T-cell (primary cell): ENCODE measurements at regions not wholly inside any gene's neighbourhood (a gene's known extent, or its start where the extent isn't known, plus 50 kb on each side); places are given as distances from the start of the nearest gene placed in this dataset.

Experiments
- ATAC-seq, 4 experiments: fragments of 200-7000 bp in 3 of 4; fragments of 150-1000 bp in 1 of 4; cut with Tn5 transposase; replicated peaks in 1 of 4; 1 replicate in 3 of 4; 2 replicates in 1 of 4; pipeline ENCODE4 v1.10.0; 2021; ENCODE audit warnings: moderate library complexity in 3 of 4, mild to moderate bottlenecking in 2 of 4, moderate number of reproducible peaks in 1 of 4
- CTCF ChIA-PET, 2 donors: fragments of 300-600 bp; sonication (Branson Sonifier 250); formaldehyde crosslinking; loops; one replicate each; lab custom pipeline; 2022; ENCODE audit warnings: antibody characterized with exemption in 2 of 2; lab: Charles Lee
- POLR2A ChIA-PET, 2 donors: fragments of 300-600 bp; sonication (Branson Sonifier 250); formaldehyde crosslinking; loops; one replicate each; lab custom pipeline; 2022; ENCODE audit warnings: antibody characterized with exemption in 2 of 2; lab: Charles Lee
- DNase-seq, 35 experiments: peaks; one replicate each; pipeline versions ENCODE4 v3.0.0 to v3.0.0-alpha.2; 2013 to 2023
- H3K27ac ChIP-seq: one replicate; pipeline ENCODE4 v1.5.1; 2013; ENCODE audit warnings: low read length
- H3K27me3 ChIP-seq, 2 experiments: replicated peaks in 1 of 2; 1 replicate in 1 of 2; 2 replicates in 1 of 2; pipeline versions ENCODE4 v1.6.1 to v1.7.0; 2013; ENCODE audit warnings: low read length in 1 of 2, mixed read lengths in 1 of 2; ENCODE audit not compliant: control insufficient read depth in 2 of 2, insufficient read depth in 2 of 2; ENCODE audit errors: extremely low read depth in 1 of 2
- H3K36me3 ChIP-seq, 2 donors: 1 replicate in 1 of 2; 2 replicates in 1 of 2; pipeline versions ENCODE4 v1.6.1 to v1.7.0; 2013; ENCODE audit warnings: low read length in 1 of 2; ENCODE audit not compliant: control insufficient read depth in 2 of 2, insufficient read depth in 1 of 2; ENCODE audit errors: extremely low read depth in 1 of 2
- H3K4me1 ChIP-seq, 2 experiments: 1 replicate in 1 of 2; 2 replicates in 1 of 2; pipeline versions ENCODE4 v1.6.1 to v1.7.0; 2013; ENCODE audit warnings: low read length in 2 of 2, mixed read lengths in 1 of 2; ENCODE audit not compliant: insufficient read depth in 2 of 2, control insufficient read depth in 1 of 2; ENCODE audit errors: extremely low read depth in 1 of 2
- H3K4me3 ChIP-seq, 2 donors: 1 replicate in 1 of 2; 2 replicates in 1 of 2; pipeline versions ENCODE4 v1.5.1 to v1.7.0; 2013; ENCODE audit warnings: mild to moderate bottlenecking in 2 of 2, low read length in 1 of 2, moderate library complexity in 1 of 2; ENCODE audit not compliant: control insufficient read depth in 1 of 2; ENCODE audit errors: extremely low read depth in 1 of 2
- H3K9me3 ChIP-seq: 2 replicates; pipeline ENCODE4 v1.7.0; 2013
- H3K27ac Mint-ChIP-seq, 2 donors: one replicate each; pipeline ENCODE4 v1.8.0; 2020 to 2021; ENCODE audit warnings: mild to moderate bottlenecking in 2 of 2, mixed read lengths in 2 of 2
- H3K27me3 Mint-ChIP-seq, 2 donors: one replicate each; pipeline ENCODE4 v1.8.0; 2021 to 2022; ENCODE audit warnings: mixed read lengths in 2 of 2
- H3K36me3 Mint-ChIP-seq: one replicate; pipeline ENCODE4 v1.8.0; 2021; ENCODE audit warnings: mixed read lengths
- H3K4me1 Mint-ChIP-seq, 3 donors: one replicate each; pipeline ENCODE4 v1.8.0; 2020 to 2022; ENCODE audit warnings: mixed read lengths in 3 of 3, mild to moderate bottlenecking in 1 of 3
- H3K4me3 Mint-ChIP-seq, 3 donors: one replicate each; pipeline ENCODE4 v1.8.0; 2020 to 2022; ENCODE audit warnings: mild to moderate bottlenecking in 3 of 3, mixed read lengths in 3 of 3, moderate library complexity in 3 of 3
- H3K9me3 Mint-ChIP-seq, 3 donors: one replicate each; pipeline ENCODE4 v1.8.0; 2020 to 2022; ENCODE audit warnings: mixed read lengths in 3 of 3
- WGBS: methylation state at CpG from one replicate; pipeline ENCODE4 v1.1.5; 2013; ENCODE audit warnings: missing lambda C conversion rate; ENCODE audit not compliant: insufficient coverage; 5-methylcytosine and 5-hydroxymethylcytosine counted together

DNA sequence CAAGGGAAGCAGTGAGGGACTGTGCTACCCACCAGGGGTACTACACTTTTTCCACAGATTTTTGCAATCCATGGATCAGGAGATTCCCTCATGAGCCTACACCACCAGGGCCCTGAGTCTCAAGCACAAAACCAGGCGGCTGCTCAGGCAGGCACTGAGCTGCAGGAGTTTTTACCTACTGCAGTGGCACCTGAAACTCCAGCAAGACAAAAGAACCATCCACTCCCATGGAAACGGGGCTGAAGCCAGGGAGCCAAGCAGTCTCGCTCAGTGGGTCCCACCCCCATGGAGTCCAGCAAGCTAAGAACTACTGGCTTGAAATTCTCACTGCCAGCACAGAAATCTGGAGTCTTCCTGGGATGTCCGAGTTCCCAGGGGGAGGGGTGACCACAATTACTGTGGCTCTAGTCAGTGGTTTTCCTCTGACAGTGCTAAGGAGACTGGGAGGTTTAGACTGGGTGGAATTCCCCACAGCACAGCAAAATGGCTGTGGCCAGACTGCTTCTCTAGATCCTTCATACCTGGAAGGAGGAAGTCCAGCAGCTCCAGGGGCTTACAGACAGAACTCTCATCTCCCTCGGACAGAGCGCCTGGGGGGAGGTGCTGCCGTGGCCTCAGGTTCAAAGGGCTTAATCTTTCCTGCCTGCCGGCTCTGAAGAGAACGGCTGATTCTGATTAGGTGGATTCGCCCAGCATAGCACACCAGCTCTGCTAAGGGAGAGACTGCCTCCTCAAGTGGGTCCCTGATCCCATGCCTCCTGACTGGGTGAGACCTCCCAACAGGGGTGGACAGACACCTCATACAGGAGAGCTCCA is 437.8 kb downstream of the LTN1 start:
- Histone ChIP-seq H3K4me1 (no peaks in the 10 kb centered on the region), H3K9me3 (no peaks in the 10 kb centered on the region), H3K36me3 (no peaks in the 10 kb centered on the region), H3K4me3 (no peak overlapping the region), H3K27ac (no peak overlapping the region), H3K27me3 (no peaks in the 10 kb centered on the region)
- Mint-ChIP-seq H3K4me1 (peaks cover 0 to under 1% (median 0%) of the 10 kb centered on the region in 3 donors), H3K4me3 (no peak overlapping the region), H3K9me3 (peaks cover 0 to 4% (median 0%) of the 10 kb centered on the region in 3 donors), H3K27ac (no peak overlapping the region), H3K27me3 (no peaks in the 10 kb centered on the region), H3K36me3 (peaks cover 14% of the 10 kb centered on the region)
- DNase-seq (no peak), ATAC-seq (peak in 1 of 4 experiments; percentile 13)
- POLR2A ChIA-PET = interaction anchor here in 1 of 2 donors (0.6 kb wide), 1 partner anchor 77 kb away, joined by 6 read pairs; no protein-coding TSS in a partner anchor
- 100% methylated on average over 6 of the region's 10 CpGs for WGBS
- CTCF ChIA-PET = no interaction called here

DNA sequence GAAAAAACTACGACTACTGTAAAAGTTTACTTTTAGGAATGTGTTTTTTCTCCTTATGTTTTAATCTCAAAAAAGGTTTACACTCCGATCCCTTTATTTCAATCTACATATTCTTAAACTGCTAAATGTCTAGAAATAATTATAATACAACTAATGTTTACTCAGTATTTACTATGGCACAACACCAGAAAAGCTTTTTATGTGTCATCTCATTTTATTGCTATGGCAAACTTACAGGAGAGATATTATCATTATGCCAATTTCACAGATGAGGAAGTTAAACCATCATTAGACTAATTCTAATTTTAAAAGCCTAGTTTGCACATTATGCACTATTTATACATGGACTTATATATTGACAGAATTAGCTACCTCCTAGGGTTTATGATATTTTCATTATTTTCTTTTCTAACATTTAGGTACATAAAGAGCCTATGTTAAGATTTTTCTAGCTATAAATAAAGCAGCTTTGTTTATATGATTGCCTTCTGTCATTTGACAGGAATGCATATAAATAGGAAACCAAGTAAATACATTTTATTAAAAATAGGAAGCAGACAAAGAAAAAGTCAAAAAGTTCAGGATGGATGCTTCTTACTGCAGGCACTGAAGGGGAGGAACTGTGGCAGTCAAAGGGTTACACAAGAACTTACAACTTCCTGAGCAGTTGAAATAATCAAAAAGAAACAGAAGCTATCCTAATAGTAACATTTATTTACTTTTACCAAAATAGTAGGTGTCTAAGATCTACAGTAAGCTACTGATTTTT is 442.4 kb downstream of the LTN1 start:
- Mint-ChIP-seq H3K27me3 (no peaks in the 10 kb centered on the region), H3K9me3 (peaks cover 0 to 4% (median 0%) of the 10 kb centered on the region in 3 donors), H3K36me3 (peaks cover 26% of the 10 kb centered on the region), H3K4me1 (no peaks in the 10 kb centered on the region), H3K27ac (no peak overlapping the region), H3K4me3 (no peak overlapping the region)
- ATAC-seq (no peak), DNase-seq (no peak)
- H3K36me3 ChIP-seq = no peaks in the 10 kb centered on the region
- H3K9me3 ChIP-seq = no peaks in the 10 kb centered on the region
- H3K27ac ChIP-seq = no peak overlapping the region
- no peaks in the 10 kb centered on the region for H3K4me1 ChIP-seq
- POLR2A ChIA-PET = interaction anchor here (0.6 kb wide), 3 partner anchors 10 to 333 kb away, joined by 3 to 5 read pairs (median 3); no protein-coding TSS in a partner anchor
- H3K4me3 ChIP-seq = no peak overlapping the region
- CTCF ChIA-PET = no interaction called here
- no CpG with 5 or more reads among the region's 2 CpGs for WGBS
- no peaks in the 10 kb centered on the region for H3K27me3 ChIP-seq

- H3K27me3 Mint-ChIP-seq = no peaks in the 10 kb centered on the region
- peaks cover 20% of the 10 kb centered on the region for H3K36me3 Mint-ChIP-seq
- H3K4me3 ChIP-seq = no peak overlapping the region
- ChIA-PET POLR2A (no interaction called here), CTCF (no interaction called here)
- no peaks in the 10 kb centered on the region for H3K9me3 ChIP-seq
- H3K4me1 Mint-ChIP-seq = no peaks in the 10 kb centered on the region
- H3K27ac Mint-ChIP-seq = no peak overlapping the region
- no peaks in the 10 kb centered on the region for H3K27me3 ChIP-seq
- no peaks in the 10 kb centered on the region for H3K4me1 ChIP-seq
- ATAC-seq (no peak), DNase-seq (no peak)
- H3K36me3 ChIP-seq = no peaks in the 10 kb centered on the region
- H3K27ac ChIP-seq = no peak overlapping the region
- H3K9me3 Mint-ChIP-seq = no peaks in the 10 kb centered on the region
- 17% methylated on average over 1 of the region's 2 CpGs for WGBS
- no peak overlapping the region for H3K4me3 Mint-ChIP-seq
Observed at GRCh38 chr21:28548291-28548690, 444.4 kb downstream of the LTN1 start.

DNA sequence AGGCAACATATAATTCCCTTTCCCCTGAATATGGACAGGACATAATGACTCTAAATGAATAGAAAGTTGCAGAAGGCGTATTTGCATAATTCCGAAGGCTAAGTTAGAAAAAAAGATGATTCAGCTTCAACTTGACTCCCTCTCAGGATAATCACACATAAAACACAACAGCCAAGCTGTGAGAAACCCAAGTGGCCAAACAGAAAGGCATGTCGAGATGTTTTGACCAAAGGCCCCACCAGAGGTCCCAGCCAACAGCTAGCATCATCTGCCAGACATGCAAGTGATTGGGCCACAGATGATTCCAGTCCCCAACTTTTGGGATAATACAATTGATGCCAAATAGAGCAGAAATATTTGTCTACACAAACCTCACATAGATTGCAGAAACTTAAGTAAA is 444.9 kb downstream of the LTN1 start:
- H3K27me3 ChIP-seq = no peaks in the 10 kb centered on the region
- H3K27me3 Mint-ChIP-seq = no peaks in the 10 kb centered on the region
- H3K4me1 Mint-ChIP-seq = no peaks in the 10 kb centered on the region
- peaks cover 20% of the 10 kb centered on the region for H3K36me3 Mint-ChIP-seq
- H3K27ac Mint-ChIP-seq = no peak overlapping the region
- ChIA-PET CTCF (no interaction called here), POLR2A (no interaction called here)
- no peaks in the 10 kb centered on the region for H3K9me3 ChIP-seq
- no CpG with 5 or more reads among the region's 3 CpGs for WGBS
- H3K36me3 ChIP-seq = no peaks in the 10 kb centered on the region
- no peak for DNase-seq
- no peak overlapping the region for H3K4me3 Mint-ChIP-seq
- no peak overlapping the region for H3K4me3 ChIP-seq
- ATAC-seq = no peak
- H3K27ac ChIP-seq = no peak overlapping the region
- no peaks in the 10 kb centered on the region for H3K4me1 ChIP-seq
- peaks cover 0 to 2% (median 0%) of the 10 kb centered on the region in 3 donors for H3K9me3 Mint-ChIP-seq

DNA sequence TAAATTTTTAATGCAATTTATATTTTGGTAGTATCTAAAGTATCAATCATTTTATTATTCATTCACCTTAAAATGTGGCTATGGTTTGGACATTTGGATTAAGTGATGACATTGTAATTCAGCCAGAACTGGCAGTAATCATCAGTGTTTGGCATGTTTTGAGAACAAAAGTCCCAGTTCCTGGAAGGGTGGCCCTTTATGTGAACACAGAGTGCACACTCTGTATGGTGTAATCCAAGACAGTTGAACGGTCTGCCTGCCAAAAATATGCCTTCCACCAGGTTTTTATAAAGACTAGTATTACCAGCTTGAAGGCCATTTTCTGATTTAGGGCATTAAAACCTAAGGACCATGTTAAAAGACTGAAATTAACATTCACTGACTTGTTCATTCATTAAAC is 448.7 kb downstream of the LTN1 start:
- Mint-ChIP-seq H3K4me3 (no peak overlapping the region), H3K27me3 (no peaks in the 10 kb centered on the region), H3K27ac (no peak overlapping the region), H3K36me3 (peaks cover 15% of the 10 kb centered on the region), H3K4me1 (no peaks in the 10 kb centered on the region), H3K9me3 (peaks cover 0 to 7% (median 0%) of the 10 kb centered on the region in 3 donors)
- ChIA-PET CTCF (no interaction called here), POLR2A (no interaction called here)
- DNase-seq (no peak), ATAC-seq (no peak)
- whole genome bisulfite sequencing = no CpG with 5 or more reads among the region's 1 CpG
- H3K4me3 ChIP-seq = no peak overlapping the region
- H3K27me3 ChIP-seq = no peaks in the 10 kb centered on the region
- no peaks in the 10 kb centered on the region for H3K4me1 ChIP-seq
- no peak overlapping the region for H3K27ac ChIP-seq
- no peaks in the 10 kb centered on the region for H3K9me3 ChIP-seq
- no peaks in the 10 kb centered on the region for H3K36me3 ChIP-seq

GRCh38 chr21:28541371-28542112 is 451.1 kb downstream of the LTN1 start:
- H3K27me3 ChIP-seq = no peaks in the 10 kb centered on the region
- H3K27ac ChIP-seq = no peak overlapping the region
- Mint-ChIP-seq H3K27ac (no peak overlapping the region), H3K4me3 (no peak overlapping the region), H3K36me3 (peaks cover 10% of the 10 kb centered on the region), H3K9me3 (peaks cover 0 to 7% (median 0%) of the 10 kb centered on the region in 3 donors), H3K4me1 (no peaks in the 10 kb centered on the region), H3K27me3 (no peaks in the 10 kb centered on the region)
- no peaks in the 10 kb centered on the region for H3K36me3 ChIP-seq
- no peak overlapping the region for H3K4me3 ChIP-seq
- no peaks in the 10 kb centered on the region for H3K9me3 ChIP-seq
- WGBS = 93% methylated on average over 4 of the region's 9 CpGs
- ChIA-PET POLR2A (no interaction called here), CTCF (no interaction called here)
- no peak for DNase-seq
- no peak for ATAC-seq
- no peaks in the 10 kb centered on the region for H3K4me1 ChIP-seq
